GM19372 (cell line): ENCODE measurements at regions not wholly inside any gene's neighbourhood (a gene's known extent, or its start where the extent isn't known, plus 50 kb on each side); places are given as distances from the start of the nearest gene placed in this dataset.

ENCODE experiments used
- ATAC-seq: cut with Tn5 transposase; IDR thresholded peaks from one replicate; pipeline ENCODE4 v1.9.1; 2021; ENCODE audit warnings: mild to moderate bottlenecking, low read depth, moderate library complexity; ENCODE audit not compliant: unreplicated experiment

DNA sequence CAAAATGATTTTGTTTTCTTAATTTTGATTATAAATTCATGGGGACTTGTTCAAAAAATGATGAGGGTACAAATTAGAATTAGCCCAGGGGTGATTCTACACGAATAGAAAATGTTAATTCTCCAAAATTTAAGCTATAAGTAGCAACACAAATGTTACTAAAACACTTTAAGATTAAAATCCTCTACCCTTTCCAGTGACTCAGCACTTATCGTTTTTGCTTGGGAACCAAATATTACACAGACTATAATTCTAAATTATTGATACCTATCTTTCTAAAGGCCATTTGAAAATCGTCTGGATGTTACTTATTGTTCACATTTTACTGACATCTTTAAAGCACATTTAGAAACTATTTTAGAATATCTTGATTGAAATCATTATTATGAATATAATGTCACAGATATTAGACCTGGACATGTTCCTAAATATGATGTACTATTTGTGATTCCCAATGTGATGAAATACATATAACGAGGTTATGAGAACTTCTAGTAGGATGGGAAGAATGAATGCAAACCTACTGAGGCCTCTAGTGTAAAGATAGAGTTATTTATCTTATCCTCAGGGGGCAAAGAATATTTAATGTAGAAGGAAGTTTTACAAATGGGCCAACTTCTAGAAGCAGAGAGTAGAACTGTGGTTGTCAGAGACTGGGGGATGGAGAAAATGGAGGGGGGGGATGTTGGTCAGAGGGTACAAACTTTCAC lies 132.0 kb upstream of the TP63 start:
- ATAC-seq: no peak

GRCh38 chr3:189500299-189500698 lies 130.9 kb upstream of the TP63 start:
- ATAC-seq: no peak

DNA sequence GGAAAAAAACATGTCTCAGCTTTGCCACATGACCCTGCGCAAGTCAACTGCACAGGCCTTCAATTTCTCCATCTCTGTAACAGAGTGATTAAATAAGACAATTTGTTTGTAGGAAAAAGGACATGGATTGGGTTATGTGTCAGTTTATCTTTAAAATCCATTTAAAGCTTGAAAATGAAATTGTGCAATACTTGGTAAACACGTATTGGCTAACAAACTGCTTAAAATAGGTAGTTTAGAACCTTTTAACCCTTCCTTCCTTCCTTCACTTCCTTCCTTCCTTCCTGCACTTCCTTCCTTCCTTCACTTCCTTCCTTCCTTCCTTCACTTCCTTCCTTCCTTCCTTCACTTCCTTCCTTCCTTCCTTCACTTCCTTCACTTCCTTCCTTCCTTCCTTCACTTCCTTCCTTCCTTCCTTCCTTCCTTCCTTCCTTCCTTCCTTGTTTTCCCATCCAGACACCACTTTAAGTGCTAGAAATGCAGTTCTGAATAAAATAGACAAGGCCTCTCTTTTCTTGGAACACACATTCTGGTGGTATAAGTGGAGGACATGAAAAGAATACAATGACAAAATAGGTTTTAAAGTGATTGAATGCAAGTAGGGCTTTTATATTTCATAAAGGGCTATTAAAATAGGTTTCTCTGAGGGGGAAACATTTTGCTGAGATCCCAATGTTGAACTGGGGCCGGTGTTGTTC lies 130.2 kb upstream of the TP63 start:
- ATAC-seq: no peak

DNA sequence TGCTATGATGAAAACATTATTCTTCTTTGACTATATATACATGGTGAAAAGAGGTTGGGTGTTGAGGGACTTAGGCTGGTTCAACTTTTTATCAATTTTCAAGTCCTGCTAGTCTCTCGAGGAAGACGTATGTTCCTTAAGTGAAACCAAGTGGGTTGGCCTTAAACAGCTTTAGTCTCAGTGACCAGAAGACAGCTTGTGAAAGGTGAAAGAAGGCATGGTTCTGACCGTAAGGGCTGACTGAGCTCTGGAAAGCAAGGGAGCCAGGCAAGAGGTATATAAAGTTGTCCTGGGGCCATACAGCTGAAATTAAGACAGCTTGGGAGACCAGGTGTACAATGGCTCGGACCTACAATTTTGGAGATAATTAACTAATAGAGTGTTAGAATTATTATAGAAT lies 128.9 kb upstream of the TP63 start:
- no peak for ATAC-seq

DNA sequence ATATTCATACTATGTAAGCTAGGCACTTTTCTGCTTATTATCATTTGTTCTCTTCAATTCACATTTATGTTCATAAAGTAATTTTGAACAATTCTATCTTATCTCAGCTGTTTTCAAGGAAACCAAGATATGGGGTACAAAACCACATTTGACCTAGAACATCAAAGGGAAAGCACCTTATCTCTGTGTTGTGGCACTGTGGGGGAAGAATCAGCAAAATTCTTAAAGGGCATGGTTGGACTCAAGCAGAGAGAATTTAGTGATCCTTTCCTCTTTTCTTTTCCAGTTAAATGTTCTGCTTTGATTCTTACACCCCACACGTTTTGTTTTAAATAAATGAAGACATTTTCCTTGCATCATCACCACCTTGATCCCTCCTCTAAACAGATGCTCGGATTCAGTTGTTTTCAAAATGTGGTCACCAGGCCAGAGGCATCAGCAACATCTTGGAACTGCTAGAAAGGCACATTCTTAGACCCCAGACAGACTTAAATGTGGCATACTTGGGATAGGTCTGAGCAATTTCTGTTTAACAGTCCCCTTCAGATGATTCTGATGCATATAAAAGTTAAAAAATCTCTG lies 128.4 kb upstream of the TP63 start:
- ATAC-seq: no peak

- peak; percentile 56 for ATAC-seq
Measured at GRCh38 chr3:189507856-189508255, 123.3 kb upstream of the TP63 start.

DNA sequence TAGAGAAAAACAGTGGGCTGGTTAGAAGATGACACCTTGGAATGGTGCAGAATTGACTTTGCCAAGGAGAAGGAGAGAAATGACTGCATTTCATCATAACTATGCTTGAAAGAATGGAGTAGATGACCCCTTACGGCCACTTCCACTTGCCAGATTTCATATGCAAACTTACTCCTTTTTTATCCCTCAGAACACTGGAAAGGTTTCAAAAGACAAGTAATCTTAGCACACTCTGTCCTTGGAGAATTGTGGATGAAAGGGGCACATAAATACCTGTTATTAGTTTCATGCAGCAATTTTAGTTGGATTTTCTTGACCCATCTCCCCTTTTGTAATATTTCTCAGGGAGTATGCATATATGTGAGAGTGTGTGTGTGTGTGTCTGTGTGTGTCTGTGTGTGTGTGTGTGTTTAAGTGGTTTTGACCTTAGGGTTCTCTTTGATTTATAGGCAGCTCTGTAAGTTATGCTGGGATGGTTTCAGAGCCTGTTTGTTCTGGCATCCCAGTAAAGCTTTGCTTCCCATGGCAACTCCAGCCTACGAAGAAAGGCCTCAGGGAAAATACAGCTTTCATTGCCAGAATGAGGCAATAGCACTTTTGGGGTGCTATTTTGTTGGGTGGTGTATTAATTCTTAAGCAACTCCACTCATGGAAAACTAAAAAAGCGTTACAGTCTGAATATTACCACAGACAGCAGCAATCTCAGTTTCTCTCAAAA lies 122.2 kb upstream of the TP63 start:
- no peak for ATAC-seq

GRCh38 chr3:189512039-189512438 lies 119.2 kb upstream of the TP63 start:
- peak; percentile 74 for ATAC-seq

DNA sequence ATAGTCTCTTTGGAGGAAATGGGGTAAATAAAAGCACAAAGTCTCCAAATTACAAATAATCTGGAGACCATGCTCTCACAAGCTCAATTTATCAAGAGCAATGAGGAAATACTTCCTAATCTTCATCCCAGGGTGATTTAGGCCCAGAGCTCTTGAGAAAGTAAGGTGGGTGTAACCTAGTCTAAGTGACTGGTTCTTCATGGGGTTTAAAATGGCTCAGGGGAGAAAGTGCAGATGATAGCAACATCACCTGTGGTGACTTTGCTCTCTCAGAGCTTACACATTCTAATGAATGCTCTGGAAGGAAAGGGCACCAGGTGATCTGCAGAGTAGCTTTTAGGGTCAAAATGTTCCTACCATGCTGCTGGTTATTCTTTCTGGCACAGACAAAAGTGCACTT lies 118.4 kb upstream of the TP63 start:
- no peak for ATAC-seq

GRCh38 chr3:189513281-189514117 lies 117.7 kb upstream of the TP63 start:
- no peak for ATAC-seq

- no peak for ATAC-seq
Measured at GRCh38 chr3:189516039-189516438, 115.2 kb upstream of the TP63 start.

- no peak for ATAC-seq
Measured at GRCh38 chr3:189517981-189518380, 113.2 kb upstream of the TP63 start.

GRCh38 chr3:189519458-189519857 lies 111.7 kb upstream of the TP63 start:
- ATAC-seq: no peak

GRCh38 chr3:189529468-189529867 lies 101.7 kb upstream of the TP63 start:
- no peak for ATAC-seq

DNA sequence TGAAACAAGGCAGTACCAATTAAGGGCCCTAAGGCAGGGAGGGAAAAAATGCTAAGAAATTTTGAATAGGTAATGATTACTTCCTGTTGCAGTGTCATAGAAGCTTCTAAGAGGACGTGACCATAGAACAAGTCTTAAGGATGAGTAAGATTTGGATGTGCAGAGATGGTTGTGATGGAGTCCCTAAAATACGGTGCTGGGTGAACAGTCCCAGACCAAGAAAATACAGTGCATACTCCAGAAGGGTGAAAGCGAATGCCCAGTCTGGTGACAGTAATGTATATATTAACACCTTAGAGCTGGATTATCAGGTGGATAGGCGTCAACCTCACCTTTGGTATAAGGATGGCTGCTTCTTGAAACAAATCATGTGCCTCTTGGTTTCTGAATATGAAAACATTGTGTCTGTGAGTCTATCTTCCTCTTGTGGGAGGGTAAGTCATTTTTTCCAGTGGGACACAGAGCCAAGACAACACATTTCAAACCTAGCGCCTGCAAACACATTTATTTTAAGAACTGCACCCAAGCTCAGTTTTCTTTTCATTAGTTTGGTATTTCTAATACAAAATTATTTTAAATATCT lies 101.2 kb upstream of the TP63 start:
- no peak for ATAC-seq

GRCh38 chr3:189530822-189531221 lies 100.4 kb upstream of the TP63 start:
- ATAC-seq: no peak

DNA sequence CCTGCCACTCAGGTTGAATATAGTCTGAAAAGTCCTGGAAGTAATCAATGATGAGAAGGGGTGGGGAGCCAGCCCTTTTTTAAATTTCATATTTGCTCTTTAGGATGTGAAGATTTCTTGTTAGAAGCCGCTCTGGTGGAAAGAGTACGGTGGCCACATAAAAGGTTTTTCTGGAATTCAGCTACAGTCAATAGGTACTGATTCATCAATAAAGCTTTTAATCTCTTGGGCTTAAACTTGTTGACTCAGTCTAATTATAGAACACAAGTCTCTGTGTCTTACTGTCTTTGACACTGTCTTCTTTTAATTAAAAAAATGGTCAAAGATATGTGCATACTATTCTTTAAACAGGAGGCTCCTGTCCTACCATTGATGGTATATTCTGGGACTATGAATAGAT lies 99.9 kb upstream of the TP63 start:
- ATAC-seq: no peak

- ATAC-seq: no peak
Measured at GRCh38 chr3:189534531-189534930, 96.7 kb upstream of the TP63 start.

DNA sequence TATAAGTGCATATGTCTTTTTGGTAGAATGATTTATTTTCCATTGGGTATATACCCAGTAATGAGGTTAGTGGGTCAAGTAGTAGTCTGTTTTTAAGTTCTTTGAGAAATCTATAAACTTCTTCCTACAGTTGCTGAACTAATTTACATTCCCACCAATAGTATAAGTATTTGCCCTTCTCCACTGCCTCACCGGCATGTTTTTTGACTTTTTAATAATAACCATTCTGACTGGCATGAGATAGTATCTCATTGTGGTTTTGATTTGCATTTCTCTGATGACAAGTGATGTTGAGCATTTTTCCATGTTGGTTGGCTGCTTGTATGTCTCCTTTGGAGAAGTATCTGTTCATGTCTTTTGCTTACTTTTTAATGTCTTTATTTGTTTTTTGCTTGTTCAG lies 94.1 kb upstream of the TP63 start:
- no peak for ATAC-seq

DNA sequence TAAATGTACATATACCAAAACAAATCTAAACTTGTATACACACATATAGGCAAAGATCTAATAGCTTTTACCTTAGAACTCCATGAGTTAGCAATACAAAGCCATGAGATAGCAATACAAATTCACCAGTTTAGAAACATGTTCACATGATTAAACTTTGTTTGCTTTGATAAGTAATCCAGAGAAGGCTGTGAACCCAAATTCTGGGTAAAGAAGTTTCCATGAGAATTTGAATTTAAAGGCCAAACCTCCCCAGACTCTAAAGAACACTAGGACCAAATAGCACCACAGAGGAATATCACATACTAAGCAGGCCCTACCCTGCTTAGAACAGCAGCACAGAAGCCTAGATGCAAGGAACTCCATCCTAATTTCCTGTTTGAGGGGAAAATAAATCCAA lies 83.7 kb upstream of the TP63 start:
- no peak for ATAC-seq
